ENCODE measurements at regions not wholly inside any gene's neighbourhood (a gene's known extent, or its start where the extent isn't known, plus 50 kb on each side); places are given as distances from the start of the nearest gene placed in this dataset.

DNA sequence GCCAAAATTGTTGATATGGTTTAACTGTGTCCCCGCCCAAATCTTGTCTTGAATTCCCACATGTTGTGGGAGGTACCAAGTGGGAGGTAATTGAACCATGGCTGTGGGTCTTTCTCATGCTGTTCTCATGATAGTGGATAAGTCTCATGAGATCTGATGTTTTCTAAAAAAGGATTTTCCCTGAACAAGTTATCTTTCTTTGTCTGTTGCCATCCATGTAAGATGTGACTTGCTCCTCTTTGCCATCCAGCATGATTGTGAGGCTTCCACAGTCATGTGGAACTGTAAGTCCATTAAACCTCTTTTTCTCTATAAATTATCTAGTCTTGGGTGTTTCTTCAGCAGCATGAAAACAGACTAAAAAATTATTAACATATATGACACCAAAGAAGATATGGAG, 986.7 kb upstream of the MIR17HG start:
- H3K27me3 ChIP-seq = no peaks in the 10 kb centered on the region
- 67 to 69% methylated on average over 1 of the region's 1 CpG for WGBS, 2 donors (ENCODE audit: low coverage in 1 of 2)
- TF ChIP-seq POLR2A (IDR thresholded peaks at IDR 0.05) (no peak), POLR2AphosphoS5 (IDR thresholded peaks at IDR 0.05) (no peak), EP300 (IDR thresholded peaks at IDR 0.05; ENCODE audit: low read depth) (no peak)
- TF ChIP-seq, protein P1, sequence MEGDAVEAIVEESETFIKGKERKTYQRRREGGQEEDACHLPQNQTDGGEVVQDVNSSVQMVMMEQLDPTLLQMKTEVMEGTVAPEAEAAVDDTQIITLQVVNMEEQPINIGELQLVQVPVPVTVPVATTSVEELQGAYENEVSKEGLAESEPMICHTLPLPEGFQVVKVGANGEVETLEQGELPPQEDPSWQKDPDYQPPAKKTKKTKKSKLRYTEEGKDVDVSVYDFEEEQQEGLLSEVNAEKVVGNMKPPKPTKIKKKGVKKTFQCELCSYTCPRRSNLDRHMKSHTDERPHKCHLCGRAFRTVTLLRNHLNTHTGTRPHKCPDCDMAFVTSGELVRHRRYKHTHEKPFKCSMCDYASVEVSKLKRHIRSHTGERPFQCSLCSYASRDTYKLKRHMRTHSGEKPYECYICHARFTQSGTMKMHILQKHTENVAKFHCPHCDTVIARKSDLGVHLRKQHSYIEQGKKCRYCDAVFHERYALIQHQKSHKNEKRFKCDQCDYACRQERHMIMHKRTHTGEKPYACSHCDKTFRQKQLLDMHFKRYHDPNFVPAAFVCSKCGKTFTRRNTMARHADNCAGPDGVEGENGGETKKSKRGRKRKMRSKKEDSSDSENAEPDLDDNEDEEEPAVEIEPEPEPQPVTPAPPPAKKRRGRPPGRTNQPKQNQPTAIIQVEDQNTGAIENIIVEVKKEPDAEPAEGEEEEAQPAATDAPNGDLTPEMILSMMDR (IDR thresholded peaks at IDR 0.05) = no peak
- H3K4me1 ChIP-seq = no peaks in the 10 kb centered on the region
- intact Hi-C loops (cut with DNase I; ENCODE audit: low total_unique reads) (no loop called here), in situ Hi-C loops (cut with MboI; ENCODE audit: low pct_ligation_motif_present in 1 of 4, low pct_unique_long_range_greater_than_20kb in 1 of 4, low sequenced_read_pairs in 3 of 4) (no loop called here)
- no peak overlapping the region for H3K4me3 ChIP-seq
- DNase-seq = no peak
- H3K9me3 ChIP-seq = no peaks in the 10 kb centered on the region
- H3K36me3 ChIP-seq = no peaks in the 10 kb centered on the region
- no peak overlapping the region for H3K27ac ChIP-seq

DNA sequence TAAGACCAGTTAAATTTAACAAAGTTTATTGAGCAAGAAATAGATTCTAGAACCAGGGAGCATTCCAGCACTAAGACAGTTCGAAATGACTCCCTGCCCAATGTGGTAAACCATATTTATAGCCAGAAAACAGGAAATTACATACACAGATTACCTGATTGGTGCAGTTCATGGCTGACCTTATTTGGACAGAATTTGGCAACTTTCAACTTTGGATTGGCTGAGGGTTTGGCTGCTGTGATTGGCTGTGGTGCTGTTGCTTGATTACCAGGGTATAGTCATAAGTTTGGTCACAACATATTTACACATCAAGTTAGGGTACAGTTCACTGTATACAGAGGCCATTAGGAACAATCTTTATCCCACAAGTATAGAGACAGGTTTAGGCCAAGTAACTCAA, 984.8 kb upstream of the MIR17HG start:
- H3K4me3 ChIP-seq = no peak overlapping the region
- no peak overlapping the region for H3K27ac ChIP-seq
- 43 to 60% methylated on average over 1 of the region's 1 CpG for WGBS, 2 donors (ENCODE audit: low coverage in 1 of 2)
- H3K36me3 ChIP-seq = no peaks in the 10 kb centered on the region
- no peaks in the 10 kb centered on the region for H3K27me3 ChIP-seq
- H3K9me3 ChIP-seq = no peaks in the 10 kb centered on the region
- TF ChIP-seq POLR2A (IDR thresholded peaks at IDR 0.05) (no peak), POLR2AphosphoS5 (IDR thresholded peaks at IDR 0.05) (no peak), EP300 (IDR thresholded peaks at IDR 0.05; ENCODE audit: low read depth) (no peak)
- TF ChIP-seq, protein P1 (IDR thresholded peaks at IDR 0.05) = no peak
- in situ Hi-C loops (cut with MboI; ENCODE audit: low pct_ligation_motif_present in 1 of 4, low pct_unique_long_range_greater_than_20kb in 1 of 4, low sequenced_read_pairs in 3 of 4) = no loop called here
- H3K4me1 ChIP-seq = no peaks in the 10 kb centered on the region
- no peak for DNase-seq
- intact Hi-C loops (cut with DNase I; ENCODE audit: low total_unique reads) = no loop called here

DNA sequence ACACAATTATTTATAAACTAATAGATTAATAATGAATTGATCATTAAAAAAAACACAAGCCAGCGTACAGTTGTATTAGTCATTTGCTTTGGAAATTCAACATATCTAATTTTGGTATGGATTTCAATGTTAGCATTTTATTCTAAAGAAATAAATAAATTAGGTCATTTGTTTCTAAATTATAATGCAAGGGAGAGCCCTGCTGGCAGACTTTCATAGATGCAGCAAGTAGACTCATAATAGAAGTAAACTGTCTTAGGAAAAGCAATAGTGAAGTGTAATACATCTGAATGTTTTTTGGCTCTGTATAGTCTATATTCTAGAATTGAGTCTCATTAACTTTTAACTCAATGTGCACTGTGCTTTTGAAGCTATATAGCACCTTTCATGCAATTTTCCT, 982.4 kb upstream of the MIR17HG start:
- H3K36me3 ChIP-seq = no peaks in the 10 kb centered on the region
- intact Hi-C loops (cut with DNase I; ENCODE audit: low total_unique reads) = no loop called here
- H3K27me3 ChIP-seq = no peaks in the 10 kb centered on the region
- TF ChIP-seq POLR2A (IDR thresholded peaks at IDR 0.05) = no peak
- no peak for TF ChIP-seq POLR2AphosphoS5 (IDR thresholded peaks at IDR 0.05)
- TF ChIP-seq EP300 (IDR thresholded peaks at IDR 0.05; ENCODE audit: low read depth) = no peak
- TF ChIP-seq, protein P1 (IDR thresholded peaks at IDR 0.05) = no peak
- H3K4me3 ChIP-seq = no peak overlapping the region
- DNase-seq = no peak
- no peaks in the 10 kb centered on the region for H3K4me1 ChIP-seq
- 81 to 100% methylated on average over 1 of the region's 1 CpG for WGBS, 2 donors (ENCODE audit: low coverage in 1 of 2)
- H3K9me3 ChIP-seq = no peaks in the 10 kb centered on the region
- no peak overlapping the region for H3K27ac ChIP-seq
- in situ Hi-C loops (cut with MboI; ENCODE audit: low pct_ligation_motif_present in 1 of 4, low pct_unique_long_range_greater_than_20kb in 1 of 4, low sequenced_read_pairs in 3 of 4) = no loop called here

DNA sequence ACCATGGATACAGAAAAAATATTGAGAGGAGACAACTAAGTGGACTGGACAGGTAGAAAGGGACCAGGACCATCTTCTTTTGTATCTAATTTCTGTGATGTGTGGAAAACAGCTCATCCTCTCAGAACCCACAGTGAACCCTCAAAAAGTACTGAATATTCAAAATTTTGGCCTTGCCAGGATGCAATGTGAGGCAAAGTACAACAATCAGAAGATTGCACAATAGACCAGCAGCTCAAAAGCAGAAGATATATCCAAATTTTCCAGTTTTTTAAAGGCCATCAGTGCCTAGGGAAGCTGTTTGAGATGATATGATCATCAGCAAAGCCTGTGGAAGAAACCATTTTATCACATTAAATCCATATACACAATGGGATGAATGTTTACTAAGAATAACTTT, 973.3 kb upstream of the MIR17HG start:
- Histone ChIP-seq H3K36me3 (no peaks in the 10 kb centered on the region), H3K27me3 (no peaks in the 10 kb centered on the region), H3K4me1 (no peaks in the 10 kb centered on the region), H3K9me3 (no peaks in the 10 kb centered on the region), H3K27ac (no peak overlapping the region), H3K4me3 (no peak overlapping the region)
- in situ Hi-C loops (cut with MboI; ENCODE audit: low pct_ligation_motif_present in 1 of 4, low pct_unique_long_range_greater_than_20kb in 1 of 4, low sequenced_read_pairs in 3 of 4) = no loop called here
- TF ChIP-seq, protein P1 (IDR thresholded peaks at IDR 0.05) = no peak
- TF ChIP-seq POLR2A (IDR thresholded peaks at IDR 0.05) (no peak), POLR2AphosphoS5 (IDR thresholded peaks at IDR 0.05) (no peak), EP300 (IDR thresholded peaks at IDR 0.05; ENCODE audit: low read depth) (no peak)
- intact Hi-C loops (cut with DNase I; ENCODE audit: low total_unique reads) = no loop called here
- DNase-seq = no peak
